HG03064 (cell line): ENCODE measurements at regions not wholly inside any gene's neighbourhood (a gene's known extent, or its start where the extent isn't known, plus 50 kb on each side); places are given as distances from the start of the nearest gene placed in this dataset.
"Not testable (repeated sequence)": the region's sequence is repeated elsewhere in the genome, so short reads cannot be mapped to it uniquely, and the experiment has no call there.

ENCODE experiments used
- ATAC-seq: cut with Tn5 transposase; IDR thresholded peaks from one replicate; pipeline ENCODE4 v1.9.1; 2021; ENCODE audit warnings: low read depth; ENCODE audit not compliant: unreplicated experiment

DNA sequence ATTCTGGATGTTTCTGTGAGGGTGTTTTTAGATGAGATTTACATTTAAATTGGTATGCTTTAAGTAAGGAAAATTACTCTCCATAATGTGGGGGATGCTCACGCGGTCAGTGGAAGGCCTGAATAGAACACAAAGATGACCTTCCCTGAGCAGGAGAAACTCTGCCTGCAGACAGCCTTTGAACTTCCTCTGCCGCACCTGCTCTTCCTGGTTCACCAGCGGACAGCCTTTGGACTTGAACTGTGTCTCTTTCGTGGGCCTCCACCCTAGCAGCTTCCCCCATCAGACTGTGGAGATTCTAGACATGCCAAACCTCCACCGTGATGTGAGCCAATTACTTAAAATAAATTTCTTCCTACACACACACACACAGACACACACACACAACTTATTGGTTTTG, 210.7 kb downstream of the EFCAB11 start:
- no peak for ATAC-seq

DNA sequence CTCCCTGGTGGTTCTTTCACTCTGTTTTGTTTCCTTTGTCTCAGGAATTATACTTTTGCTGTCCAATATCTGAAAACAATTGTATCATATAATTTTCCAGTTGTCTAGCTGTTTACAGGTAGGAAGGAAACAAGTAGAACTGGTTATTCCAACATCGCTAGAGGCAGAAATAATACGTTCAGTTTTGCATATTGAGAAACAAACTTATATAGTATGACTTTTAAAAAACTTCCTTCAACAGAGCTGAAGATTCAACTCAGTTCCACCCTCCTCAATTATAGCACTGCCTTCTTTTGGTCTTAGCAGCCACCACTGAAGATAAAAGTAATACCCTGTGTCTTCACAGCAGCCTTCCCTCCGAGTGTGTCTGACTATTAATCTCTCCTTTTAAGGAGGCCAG, 214.3 kb downstream of the EFCAB11 start:
- ATAC-seq = no peak

DNA sequence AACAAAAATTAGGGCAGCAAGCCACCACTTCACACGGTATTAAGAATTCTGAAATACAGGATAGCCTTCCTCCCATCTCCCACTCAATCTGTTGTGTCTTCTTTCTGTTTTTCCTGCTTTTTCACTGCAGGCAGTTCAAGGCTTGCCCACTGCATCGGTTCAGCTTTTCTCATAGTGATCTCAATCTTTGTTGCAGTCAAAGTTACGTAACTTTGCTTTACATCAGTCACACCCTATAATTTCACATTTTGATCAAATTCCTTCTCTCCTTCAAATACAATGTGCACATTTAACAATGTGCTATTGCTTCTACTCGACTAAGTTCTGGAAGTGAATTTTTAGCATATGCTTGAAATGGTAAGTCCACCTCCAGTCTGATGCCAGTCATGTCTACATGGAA, 217.6 kb downstream of the EFCAB11 start:
- no peak for ATAC-seq

DNA sequence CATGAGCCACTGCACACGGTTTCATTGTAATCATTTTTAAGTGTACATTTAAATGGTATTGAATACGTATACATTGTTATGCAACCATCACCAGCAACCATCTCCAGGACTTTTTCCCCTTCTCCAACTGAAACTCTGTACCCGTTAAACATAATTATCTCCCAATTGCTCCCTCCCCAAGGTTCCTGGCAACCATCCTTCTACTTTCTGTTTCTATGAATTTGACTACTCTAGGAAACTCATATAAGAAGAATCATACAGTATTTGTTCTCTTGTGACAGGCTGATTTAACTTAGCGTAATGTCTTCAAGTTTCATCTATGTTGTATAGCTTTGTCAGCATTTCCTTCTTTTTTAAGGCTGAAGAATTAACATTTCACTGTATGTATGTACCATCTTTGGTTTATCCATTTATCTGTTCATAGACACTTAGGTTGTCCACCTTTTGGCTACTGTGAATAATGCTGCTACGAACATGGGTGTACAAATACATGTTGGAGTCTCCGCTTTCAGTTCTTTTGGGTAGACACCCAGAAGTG, 223.1 kb downstream of the EFCAB11 start:
- no peak for ATAC-seq

DNA sequence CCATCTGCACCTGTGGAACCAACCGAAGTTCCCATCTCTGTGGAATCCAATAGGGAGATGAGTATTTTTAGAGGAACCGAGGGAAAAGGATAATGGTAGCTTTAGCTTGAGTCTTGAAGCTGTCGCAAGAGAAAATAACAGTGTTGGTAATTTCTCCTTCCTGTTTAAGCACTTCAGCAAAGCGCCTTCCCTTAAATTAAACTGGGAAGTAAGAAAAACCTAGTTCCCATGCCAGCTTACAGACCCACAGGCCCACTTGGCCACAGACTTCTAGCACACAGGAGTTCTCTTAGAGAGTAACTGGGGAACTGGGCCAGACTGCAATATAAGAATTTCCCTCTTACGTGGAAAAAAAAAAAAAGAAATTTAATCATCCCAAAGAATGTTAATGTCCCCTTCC, 223.8 kb downstream of the EFCAB11 start:
- no peak for ATAC-seq

DNA sequence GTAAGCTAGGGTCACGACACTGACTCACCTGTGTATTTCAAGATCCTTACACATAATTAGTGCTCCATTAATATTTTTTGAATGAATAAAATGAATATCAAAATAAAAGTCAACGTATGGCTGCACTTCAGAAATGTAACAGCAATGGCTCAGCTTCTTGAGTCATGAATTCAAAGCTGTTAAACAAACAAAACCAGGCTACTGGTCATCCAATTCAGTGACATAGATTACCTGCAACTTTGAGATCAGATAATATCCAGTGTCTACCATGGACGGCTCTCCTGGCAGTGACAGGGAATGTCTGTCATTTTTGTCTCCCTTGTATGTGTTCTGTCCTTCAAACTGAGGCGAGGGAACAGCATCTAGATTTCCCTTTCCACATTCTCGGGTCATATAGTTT, 225.6 kb downstream of the EFCAB11 start:
- no peak for ATAC-seq

DNA sequence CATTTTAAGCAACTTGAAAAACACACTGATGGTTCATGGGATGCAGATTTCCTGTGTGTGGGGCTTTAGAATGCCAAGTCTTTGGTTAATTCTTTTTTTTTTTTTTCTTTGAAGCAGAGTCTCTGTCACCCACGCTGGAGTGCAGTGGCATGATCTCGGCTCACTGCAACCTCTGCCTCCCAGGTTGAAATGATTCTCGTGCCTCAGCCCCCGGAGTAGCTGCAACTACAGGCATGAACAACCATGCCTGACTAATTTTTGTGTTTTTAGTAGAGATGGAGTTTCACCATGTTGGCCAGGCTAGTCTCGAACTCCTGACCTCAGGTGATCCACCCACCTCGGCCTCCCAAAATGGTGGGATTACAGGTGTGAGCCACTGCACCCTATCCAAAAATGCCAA, 228.3 kb downstream of the EFCAB11 start:
- not testable (repeated sequence) for ATAC-seq

DNA sequence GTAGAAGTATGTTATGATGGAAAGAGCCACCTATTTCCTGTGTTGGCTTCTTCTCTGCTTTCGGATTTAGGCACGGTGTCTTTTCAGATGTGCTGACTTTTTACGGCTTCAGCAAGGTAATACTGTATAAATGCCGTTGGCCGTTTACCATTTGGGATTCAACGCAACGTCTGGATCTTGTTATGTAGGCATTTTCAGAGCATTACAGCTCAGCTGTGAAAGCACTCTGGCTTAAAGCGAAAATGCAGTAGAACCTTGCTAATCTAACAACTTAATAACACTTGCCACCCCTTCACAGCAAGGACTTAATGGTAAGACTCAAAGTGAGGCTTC, 229.9 kb downstream of the EFCAB11 start:
- no peak for ATAC-seq

DNA sequence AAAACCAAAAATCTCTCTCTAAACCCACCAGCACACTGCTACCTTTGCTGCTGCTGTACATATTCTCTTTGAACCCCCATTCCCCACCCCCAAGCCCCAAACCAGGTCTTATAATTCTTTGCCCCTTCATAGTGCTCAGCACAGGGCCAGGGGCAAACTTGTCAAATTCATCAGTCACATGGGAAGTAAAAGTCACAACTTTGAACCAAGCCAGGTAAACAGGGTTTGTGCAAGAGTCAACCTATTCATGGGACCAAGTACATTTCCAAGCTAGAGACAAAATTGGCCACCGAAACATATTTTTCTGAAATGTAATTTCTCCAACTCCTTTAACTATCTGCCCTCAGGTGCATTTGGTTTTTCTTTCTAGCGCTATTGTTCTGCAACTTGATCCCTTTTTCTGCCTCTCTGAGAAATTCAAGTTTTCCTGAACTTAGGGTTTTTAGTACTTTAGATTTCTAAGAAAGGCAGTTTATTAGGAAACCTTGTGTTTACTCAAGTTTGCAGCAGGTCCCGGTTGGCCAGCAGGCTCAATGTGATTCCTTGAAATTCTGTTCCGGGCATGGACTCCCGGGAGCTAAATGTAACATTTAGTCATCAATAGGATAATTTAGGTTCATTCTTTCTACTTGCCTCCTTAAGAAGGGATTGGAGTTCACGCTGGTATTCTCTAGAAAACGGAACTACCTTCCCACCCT, 230.5 kb downstream of the EFCAB11 start:
- no peak for ATAC-seq

DNA sequence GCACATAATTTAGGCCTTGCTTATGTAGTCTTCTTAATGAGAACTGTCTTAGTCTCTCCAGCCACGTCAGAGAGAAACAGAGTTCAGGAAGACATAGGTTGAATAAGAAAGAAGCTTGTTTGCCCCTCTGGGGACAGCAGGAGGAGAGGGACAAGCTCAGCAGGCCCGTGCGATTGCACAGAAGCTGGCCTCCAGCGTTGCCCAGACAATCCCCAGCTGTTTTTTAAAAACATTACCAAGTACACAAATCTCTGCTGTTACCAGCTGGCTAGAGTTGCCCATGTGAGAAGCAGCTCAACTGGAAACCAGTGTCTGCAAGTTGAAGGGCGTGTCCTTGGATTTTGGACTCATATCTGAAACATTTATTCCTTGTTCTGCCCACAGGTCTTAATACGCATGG, 232.6 kb downstream of the EFCAB11 start:
- no peak for ATAC-seq

DNA sequence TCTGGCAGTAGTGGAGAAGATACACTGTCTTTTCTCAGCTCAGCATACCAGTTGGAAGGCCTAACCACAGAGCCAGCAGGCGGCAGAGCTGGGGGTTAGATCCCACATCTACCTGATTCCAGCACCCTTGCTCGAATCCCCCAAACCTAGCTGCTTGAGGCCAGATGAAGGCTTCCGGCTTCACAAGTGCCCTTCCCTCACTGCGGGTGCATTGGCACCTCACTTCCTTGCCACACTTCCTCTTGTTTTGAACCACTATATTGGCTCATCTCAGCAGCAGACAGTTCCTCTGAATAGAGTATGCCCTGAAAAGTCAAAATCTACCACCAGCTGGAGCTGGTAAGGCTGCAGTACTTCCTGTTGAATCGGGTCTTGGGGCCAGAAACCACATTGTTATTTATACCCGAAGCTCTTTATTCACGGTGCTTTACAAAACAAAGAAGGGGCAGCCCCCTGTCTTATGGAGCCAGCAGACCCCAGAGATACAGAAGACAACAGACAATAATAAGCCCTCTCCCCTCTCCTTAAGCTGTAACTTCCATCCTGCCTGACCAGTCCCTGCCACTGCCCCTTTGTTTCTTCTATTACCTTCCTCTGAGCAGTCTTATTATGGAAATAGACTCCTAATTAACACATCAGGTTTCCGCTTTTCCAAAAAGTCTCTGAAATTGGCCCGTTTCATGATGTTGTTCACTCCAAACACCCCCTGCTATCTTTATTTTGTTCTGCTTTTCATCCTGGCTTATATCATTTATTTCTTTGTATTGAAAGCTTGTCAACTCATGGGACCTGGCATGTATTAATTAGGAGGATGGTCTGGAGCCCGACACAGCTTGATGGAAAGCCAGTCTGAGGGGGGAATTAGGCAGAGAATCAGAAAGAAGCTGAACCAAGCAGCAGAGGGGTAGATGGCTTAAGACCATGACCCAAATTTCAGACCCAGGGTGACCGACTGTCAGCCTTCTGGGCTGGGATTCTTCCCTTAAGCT, 233.5 kb downstream of the EFCAB11 start:
- peak; percentile 77 for ATAC-seq

DNA sequence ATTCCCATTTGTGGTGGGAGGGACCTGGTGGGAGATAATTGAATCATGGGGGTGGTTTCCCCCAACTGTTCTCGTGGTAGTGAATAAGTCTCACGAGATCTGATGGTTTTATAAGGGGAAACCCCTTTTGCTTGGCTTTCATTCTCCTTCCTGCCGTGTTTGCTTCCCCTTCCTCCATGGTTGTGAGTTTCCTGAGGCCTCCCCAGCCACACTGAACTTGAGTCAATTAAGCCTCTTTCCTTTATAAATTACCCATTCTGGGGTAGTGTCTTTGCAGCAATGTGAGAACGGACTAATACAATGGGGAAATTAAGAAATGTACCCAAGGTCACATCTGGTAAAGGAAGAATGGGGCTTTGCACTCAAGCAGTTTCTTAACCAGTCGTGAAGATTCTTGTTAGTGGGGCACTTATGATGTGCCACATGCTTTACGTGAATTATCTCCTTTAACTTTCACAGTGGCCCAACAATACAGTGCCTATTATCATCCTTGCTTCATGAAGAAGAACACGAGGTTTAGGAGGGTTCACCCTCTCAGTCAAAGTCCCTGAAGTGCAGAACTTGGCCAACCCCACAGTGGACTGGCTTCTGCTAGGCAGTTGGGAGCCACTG, 234.3 kb downstream of the EFCAB11 start:
- no peak for ATAC-seq

DNA sequence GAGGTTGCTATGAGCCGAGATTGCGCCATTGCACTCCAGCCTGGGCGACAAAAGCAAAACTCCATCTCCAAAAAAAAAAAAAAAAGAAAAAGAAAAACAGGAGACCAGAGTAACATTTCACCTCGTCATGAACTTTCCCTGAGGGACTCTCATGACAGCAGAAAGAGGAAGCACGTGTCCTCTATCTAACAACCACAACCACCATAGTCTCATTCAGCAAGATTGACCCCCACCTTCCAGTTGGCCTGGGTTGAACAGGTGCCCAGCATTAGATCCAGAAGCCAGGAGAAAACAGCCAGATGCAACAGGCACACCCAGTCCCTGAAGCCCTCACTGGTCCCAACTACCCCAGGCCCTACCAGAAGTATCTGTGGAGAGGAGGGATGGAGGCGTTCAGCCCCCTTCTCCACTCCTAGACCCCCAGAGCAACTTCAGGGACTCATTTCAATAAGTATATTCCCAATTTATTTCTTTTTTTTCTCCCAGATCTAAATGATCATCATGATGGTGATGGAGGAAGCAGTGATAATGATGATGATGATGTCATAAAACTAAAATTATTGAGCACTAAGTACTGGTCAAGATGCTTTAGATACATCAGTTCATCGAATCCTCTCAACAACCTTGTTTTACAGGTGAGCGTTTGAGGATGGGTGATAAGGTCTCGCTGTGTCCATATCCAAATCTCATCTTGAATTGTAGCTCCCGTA, 235.0 kb downstream of the EFCAB11 start:
- no peak for ATAC-seq

DNA sequence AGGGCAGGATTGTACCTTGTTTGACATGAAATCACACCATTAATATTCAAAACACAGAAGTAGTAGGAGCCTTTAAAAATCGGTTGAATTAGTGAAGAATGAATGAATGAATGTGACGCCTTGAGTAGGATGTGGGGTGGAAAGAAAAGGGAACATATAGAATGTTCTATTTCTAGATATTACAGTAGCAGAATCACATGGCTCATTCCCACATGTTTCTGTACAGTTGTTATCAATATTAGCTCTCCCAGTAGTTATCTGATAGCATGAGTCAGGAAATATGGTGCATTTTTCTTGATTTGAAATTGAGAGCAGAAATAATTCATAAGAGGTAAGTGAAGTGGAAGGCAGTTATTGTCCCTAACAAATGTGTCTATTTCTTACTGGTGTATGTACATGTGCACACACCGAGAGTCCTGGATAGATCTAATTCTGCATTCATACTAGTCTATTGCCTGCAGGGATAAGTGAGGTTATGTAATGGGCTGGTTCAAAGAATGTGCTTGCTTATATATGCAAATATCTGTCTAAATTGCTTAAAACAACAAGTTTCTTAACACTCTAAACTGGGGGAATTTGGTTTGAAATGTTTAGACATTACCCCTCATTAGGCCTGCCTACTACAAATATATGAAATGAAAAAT, 245.4 kb downstream of the EFCAB11 start:
- no peak for ATAC-seq

DNA sequence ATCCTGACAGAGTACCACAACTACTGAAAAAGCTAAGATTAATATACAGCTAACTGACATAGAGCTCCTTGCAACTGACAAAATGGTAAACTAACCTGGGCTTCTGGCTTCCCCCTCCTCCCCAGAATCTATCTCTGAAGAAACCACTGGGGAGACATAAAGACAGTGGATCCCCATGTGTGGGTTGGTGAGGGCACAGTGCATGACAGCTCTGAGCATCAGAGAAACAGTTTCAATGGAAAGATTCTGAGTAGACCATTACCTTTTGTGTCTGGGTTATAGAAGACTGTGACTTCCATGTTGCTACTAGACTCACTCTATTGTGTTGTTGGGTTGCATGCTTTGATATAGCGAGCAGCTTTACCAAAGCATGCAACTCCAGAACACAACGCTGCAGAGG, 247.4 kb downstream of the EFCAB11 start:
- no peak for ATAC-seq

DNA sequence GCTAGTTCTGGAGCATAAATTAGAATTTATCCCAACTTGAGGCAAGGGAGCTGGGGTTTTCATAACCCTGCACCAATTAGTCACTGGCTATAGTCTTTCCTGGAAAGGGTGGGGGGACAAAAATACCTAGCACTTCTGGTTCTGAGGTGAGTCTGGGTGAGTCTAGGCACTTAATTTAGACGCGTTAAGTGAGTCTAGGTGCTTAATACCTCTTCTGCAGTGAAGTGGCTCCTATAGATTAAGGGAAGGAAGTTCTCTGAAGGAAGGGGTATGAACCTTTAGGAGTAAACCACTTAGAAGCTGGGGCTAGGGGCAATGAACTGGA, 251.7 kb downstream of the EFCAB11 start:
- ATAC-seq = no peak

DNA sequence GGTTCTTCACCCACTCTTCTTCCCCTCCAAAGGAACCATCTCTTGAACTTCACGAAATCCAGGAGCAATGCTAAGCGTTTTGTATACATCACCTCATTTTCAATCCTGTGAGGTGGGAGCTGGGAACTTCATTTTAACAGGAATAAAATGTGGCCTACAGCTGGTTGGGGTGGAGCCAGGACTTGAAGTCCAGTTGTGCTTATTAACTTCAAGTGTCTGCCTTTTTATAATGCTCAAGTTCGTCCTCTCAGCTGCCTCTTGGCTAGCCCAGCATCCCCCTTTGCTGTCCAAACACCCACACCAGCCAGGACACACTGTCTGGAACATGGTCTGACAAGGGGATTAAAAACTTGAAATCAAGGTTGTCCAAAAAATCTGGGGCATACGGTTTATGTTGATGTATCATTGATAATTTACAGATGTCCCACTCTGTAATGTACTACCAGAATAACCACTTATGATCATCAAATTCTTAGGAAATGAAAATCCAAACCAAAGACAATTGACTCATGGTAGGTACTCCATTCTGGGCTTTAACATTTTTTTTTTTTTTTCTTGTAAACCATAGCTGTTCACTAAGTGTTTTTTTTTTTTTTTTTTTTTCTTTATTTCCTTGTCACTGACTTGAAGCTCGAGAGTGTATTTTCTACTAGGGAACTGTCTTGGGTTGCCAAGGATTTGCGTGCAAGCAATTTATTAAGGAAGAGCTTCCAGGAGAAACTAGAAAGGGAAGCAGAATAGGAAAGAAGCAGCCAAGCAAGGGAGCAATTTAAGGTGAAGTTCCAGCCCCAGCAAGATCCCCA, 252.3 kb downstream of the EFCAB11 start:
- ATAC-seq = no peak

DNA sequence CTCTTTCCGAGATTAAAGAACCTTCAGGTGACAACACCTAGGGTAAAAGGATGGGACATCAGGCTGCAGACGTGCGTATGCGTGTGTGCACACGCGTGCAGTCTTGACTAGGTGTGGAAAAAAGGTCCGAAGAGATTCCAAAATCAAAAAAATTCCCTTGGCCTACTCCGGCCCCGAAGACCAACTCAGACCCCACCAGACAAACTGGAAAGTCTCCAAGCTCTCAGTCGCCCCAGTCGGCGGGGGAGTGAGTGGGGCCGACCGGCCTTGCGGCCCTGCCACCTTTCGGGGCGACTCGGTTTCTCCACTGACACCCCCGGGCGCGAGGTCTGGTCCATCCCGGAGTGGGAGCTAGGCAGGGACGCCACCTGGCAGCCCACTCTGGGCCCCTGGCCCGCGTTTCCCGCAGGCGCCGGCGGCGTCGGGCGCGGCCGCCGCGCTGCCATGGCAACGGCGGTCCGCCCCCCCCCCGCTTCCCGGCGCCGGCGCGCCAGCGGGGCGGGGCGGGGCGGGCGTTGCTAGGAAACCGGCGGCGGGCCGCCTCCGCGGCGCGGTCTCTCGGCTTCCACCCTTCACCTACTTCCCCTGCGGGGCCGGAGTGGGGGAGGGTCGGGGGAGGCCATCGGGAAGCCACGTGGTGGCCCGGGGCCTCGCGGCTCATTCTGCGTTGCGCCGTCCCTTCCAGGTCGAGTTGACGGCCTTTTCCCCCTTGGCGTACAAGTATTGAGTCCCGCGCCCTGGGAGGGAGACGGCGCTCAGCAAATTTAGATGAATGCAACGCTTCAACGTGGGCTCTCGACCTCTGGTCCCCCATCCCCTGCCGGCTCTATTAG, 253.1 kb downstream of the EFCAB11 start:
- ATAC-seq = no peak

DNA sequence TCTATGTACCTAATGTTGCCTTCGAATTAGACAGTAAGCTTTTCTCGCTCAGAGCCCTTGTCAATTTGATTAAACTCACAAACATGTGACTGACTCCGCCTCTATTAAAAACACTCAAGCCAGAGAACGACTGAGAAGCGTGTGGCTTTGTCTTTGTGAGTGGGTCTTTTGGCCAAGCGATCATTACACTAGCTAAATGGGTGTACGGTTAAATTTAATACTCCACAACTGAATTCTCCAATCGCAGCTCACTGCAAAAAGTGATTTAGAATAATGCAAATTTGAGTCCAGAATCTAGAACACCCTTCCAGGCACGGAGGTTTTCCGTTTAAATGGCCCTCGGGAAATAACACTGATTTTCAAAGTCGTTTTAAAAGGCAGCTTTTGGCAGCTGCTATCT, 253.7 kb downstream of the EFCAB11 start:
- ATAC-seq = no peak
